ENCODE measurements at regions not wholly inside any gene's neighbourhood (a gene's known extent, or its start where the extent isn't known, plus 50 kb on each side); places are given as distances from the start of the nearest gene placed in this dataset.
"Not testable (repeated sequence)": the region's sequence is repeated elsewhere in the genome, so short reads cannot be mapped to it uniquely, and the experiment has no call there.

DNA sequence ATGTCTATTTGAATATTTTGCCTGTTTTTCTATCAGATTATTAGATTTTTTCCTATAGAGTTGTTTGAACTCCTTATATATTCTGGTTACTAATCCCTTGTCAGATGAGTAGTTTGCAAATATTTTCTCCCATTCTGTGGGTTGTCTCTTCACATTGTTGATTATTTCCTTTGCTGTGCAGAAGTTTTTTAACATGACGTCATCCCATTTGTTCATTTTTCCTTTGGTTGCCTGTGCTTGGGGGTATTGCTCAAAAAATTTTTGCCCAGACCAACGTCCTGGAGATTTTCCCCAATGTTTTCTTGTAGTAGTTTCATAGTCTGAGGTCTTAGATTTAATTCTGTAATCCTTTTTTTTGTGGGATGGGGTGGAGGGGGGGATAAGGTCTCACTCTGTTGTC is 168.7 kb upstream of the NFIA start:
- not testable (repeated sequence) for DNase-seq

DNA sequence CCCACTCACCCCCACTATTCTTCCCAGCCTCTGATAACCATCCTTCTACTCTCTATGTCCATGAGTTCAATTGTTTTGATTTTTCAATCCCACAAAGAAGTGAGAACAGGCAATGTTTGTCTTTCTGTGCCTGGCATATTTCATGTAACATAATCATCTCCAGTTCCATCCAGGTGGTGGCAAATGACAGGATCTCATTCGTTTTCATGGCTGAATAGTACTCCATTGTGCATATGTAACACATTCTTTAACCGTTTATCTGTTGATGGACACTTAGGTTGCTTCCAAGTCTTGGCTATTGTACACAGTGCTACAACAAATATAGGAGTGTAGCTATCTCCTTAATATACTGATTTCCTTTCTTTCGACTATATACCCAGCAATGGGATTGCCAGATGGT is 169.3 kb upstream of the NFIA start:
- DNase-seq = no peak

DNA sequence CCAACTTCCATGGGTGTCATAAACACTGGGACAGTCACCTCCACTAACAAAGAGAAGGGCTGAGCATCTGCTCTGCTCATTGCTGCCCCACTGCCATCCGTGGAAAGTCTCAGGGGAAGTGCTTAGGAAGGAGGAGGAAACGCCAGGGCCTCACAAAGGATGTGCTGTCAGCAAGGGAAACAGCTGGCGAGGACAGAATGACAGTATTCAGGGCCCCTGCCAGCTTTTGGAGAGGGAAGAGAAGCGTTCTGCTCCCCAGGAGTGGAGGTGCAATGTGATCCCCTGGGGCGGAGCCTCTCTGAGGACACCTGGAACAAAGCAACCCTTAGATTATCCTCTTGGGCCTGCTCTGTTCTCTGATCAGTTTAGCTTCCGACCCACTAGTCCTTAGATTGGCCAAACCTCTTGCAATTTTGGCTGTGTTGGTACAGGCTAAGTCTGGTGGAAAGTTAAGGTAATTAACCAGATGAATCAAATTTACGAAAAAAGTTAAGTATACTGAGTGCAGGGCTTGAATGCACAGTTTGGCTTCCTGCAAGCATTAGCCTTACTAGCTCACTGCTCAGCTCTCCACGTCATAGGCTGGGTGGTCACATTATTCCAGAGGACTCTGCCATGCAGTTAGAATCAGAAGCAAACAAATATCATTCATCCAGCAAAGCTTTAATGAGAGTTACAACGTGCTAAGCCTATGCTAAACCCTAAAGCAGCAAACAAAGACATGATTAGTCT is 170.2 kb upstream of the NFIA start:
- no peak for DNase-seq

DNA sequence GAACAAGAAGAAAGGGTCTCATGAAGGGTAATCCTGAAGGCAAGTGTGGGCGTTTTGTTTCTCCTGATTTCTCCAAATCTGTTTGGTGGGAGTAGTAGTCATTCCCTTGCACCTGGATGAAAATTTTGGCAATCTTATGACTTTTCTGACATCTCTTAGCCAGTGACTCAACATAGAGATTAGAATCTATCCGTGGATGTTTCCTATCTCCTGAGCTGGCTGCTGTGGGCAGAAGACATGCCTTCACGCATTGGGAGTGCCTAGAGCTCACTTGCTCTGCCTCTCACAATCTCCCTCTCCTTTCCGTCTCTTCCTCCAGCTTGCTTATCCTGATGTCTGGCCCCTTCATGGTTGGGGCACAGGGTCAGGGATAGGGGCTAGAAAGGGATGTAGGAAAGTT is 174.2 kb upstream of the NFIA start:
- DNase-seq = no peak

DNA sequence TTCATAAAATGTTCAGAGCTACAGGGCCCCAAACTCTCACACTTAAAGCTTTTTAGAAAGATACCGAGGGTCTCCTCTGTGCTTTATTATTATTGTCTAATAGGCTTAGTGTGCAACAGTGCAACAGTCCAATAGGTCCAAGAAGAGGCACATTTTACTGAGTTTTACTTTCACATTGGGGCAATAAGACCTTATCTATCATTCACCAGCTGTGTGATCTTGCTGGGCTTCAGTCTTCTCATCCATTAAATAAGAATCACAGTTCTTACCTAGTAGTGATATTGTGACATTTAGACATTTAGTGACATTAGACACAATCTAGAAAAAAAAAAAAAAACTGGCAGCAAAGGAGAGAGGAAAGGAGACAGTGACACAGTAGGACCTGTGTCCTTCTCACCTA is 175.8 kb upstream of the NFIA start:
- DNase-seq = no peak

DNA sequence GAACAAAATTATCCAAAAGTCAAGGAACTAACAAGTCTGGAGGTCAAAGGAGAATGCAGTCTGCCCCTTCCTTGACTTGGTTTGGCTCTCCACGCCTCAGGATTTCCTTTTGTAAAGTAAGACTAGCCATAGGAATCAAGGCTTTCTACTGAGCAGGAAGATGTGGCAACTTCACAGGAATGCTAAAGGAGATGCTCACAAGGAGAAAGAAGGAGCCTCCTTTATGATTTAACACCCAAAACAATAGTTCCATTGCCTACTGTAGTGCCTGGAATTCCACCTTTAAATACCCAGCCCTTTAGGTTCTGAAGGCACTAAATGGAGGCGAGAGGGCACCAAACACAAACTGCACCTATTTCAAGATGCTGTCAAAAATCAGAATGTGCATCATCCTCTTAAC is 176.3 kb upstream of the NFIA start:
- no peak for DNase-seq

DNA sequence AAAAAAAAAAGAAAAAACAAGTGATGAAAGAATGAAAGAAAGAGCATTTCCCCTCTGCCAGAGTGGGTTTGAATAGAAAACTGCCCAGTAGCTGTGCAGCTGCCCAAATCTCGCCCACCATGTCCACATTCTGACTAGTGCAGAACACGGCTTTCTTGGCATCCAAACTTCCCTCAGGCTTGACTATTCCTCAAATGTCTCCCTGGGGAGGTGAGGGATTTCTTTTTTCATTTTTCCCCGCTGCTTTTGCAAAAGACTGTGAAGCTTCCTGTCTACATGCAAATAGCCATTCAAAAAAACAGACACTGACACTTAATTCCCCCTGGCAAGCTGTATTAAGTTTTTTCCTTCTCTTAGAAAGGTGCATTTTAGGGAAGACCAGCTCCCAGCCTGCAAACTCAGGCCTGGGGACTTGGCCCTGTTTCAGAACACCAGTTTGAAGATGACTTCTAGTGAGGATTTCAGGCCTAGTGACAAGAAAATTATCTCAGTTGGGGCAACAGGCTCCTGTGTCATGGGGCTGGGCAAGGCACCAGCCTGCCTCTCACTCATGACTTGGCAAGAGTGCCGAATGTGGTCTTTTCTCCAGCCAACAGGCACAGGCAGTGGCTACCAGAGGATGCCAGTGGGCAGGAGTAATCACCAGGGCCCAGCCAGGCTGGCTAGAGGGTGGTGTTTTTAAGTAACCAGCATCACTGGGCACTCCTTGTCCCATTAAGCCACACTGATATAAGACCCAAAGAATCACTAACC is 178.1 kb upstream of the NFIA start:
- no peak for DNase-seq

DNA sequence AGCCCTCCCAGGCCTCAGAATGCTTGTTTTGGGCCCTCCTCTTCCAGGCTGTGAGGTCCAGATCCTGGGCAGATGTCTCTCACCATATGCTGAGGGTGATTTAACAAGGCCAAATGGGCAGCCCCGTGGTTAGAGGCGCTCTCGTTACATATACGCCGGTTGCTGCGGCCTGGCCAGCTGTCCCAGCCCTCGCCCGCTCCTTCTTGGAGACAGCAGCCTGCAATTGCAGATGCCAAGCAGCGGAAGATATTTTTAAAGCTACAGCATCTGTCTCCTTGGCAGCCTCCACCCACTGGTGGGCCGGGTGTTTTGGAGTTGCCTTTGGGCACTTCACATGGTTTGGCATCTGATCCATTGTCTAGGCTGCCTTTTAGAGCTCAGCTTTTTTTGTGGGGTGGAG is 178.8 kb upstream of the NFIA start:
- DNase-seq = no peak

DNA sequence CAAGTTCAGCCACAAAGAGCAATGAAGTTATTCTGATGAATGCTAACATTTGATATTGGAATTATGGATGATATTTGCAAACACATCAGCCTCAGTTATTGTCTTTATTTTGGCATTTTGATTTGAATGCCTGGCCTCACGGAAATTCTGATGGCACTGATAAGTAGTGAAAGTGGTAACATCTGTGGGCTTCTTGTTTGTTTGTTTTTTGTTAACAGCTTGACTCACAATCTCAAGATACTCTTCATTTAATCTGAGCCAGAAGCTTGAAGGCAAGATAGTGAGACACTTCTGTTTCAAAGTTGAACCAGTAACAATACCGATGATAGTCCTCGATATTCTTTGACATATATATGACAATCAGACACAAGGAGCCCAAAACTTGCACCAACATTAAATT is 182.9 kb upstream of the NFIA start:
- no peak for DNase-seq

DNA sequence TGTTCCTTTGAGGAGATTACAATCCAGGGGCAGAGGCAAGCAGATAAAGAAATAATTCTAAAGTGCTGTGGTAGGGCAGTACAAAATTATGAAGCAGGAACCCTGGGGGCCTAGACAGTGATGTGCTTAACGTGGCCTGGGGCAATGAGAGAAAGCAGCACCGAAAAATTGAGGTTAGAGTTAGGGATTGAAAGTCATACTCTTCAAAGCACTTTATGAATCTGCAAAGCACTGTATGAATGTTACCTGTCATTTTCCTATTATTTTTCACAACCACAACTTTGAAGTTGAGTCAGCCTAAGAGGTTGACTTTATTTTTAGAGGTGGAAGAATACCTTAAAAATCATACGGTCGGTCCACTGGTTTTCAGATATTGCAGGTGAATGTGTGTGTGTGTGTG is 183.4 kb upstream of the NFIA start:
- DNase-seq = no peak

DNA sequence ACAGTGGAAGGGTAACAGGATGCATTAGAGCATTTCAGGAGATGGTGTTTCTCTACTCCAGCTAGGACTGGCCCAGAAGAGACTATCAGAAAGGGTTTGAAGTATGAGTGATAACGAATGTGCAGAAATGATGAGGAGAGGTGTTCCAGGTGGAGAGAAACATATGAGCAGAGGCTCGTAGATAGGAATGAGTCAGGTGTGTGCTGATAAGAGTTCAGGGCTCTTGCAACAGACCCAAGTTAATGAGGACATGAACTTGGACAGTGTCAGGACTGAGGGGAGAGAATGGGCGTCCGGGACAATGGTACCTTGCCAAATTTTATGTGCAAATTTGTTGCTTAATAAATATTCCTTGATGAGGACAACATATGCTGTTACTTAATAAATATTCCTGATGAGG is 183.9 kb upstream of the NFIA start:
- no peak for DNase-seq

DNA sequence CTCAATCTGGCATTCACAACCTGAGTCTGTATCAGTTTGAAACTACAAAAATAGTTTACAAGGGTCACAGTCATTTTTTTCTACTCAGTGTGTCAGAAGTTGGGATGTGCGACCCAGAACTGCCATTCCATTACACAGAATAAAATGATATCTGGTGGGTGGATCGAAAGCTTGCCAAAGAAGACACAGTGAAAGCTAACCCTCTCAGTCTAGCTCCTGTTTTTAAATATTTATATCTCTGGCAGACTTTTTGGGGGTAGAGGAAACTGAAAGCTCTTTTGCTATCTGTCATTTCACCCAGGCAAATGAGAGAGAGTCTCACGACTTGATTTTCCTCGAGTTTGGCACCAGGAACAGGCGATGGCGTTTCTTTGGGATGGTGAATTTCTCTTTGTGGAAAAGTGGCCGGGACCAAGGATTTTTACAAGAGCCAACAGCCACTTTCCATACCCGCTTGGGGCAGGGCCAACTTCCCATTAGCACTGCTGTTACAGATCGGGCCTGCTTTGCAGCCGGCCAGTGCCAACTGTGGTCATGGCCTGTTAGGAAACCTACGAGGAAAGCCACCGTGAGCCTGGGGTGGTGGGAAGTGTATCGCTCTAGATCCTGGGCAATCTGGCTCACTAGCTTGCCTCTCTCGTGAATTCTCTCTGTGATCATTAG is 185.5 kb upstream of the NFIA start:
- DNase-seq = no peak

DNA sequence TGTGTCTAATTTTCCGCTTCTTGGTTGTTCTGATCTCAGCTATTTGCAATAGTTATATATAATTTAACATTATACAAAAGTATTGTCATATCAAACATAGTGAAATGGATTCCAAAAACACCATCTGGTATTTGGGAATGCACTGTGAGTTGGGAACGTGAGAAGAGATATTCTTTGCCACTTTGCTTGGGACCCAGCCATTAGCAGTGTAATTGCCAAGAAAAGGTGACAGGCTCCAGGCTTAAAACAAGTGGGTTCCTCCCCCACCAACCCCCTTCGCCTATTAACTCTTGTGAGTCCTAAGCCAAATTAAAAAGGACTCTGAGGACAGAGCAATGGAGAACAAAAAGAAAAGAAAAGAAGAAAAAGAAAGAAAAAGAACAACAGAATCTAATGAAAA is 186.7 kb upstream of the NFIA start:
- no peak for DNase-seq

DNA sequence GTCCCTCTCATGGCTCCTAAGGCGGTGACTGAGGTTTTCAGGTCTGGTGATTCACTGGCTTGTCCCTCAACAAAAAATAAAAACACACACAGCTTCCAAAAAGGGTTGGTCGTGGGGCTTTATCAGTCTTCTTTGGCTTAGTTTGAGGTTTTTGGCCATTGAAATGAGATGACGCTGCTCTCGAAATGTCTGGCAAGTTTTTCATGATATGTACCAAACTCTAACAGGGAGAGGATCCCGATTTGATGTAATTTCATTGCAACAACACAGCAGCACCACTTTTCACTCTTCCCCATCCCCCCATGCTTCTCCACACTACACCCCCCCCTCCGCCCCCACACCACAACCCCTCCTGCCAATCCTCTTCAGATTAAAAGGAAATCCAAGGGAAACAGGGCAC is 187.1 kb upstream of the NFIA start:
- no peak for DNase-seq

DNA sequence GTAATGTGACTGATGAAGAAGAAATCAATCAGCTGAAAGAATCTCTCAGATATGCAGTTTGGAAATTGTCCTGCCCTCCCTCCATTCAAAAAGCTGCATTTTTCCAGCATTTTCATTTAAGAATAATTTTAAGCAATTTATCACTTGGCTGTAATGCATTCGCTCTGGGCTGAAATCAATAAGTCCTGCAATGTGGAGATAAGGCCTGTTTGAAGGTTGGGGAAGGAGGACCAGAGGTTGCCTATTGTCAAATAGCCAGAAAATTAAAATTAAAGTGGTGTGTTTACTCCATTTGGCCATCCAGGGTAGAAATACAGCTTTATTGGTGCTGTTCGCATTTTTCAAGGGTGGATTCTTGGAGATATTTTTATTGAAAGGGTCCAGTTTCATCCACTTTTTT is 187.6 kb upstream of the NFIA start:
- no peak for DNase-seq

DNA sequence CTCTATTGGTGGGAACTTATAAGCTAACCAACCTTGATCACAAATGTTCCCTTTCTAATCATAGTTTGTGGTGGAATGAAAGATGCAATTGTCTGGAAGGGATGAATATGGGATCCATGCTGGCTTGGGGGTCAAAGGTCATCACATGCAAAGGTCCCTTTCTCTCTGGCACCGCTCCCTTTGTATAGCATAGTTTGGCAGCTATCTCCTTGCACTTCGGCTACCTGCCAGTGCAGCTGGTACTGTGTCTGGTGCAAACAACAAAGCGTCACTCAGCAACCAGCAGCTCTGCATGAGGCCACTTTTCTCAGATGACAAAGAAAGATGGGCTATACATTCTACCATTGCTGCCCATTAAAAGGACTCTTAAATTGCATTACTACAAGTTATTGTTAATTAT is 188.2 kb upstream of the NFIA start:
- DNase-seq = no peak

DNA sequence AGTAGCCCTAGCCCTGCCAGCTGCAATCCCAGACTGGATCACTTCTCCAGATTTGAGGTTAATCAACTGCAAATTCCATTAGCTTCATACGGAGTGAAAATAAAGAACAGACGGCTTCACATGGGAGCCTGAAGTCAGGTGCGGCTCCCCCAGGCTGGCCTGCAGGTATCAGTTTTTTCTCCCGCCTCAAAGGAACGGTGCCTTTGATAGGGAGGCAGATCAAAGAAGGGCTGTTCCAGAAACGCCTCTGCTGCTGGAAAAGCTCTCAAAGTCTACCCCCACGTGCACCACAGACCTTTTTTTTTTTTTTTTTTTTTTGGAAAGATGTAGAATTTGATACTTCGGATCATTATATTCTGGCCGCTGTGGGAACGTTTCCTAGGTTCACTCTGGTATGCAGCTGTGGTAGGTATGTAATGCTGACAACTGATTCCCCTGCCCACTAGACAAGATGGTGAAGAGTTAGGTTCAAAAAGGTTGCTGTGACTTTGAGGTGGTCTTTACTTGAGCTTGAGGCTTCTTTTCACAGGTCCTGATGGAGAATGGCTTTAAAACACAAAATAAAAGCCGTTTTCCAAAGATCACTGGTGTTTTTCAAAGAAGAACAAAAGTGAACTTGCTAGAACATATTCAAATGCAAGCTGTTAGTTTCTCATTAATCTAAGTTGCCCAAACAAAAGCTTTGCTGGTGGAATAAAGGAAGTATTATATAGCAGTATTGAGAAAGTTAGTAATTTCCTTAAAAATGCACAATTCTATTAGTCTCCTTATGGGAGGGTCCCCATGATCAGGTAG is 189.0 kb upstream of the NFIA start:
- no peak for DNase-seq

DNA sequence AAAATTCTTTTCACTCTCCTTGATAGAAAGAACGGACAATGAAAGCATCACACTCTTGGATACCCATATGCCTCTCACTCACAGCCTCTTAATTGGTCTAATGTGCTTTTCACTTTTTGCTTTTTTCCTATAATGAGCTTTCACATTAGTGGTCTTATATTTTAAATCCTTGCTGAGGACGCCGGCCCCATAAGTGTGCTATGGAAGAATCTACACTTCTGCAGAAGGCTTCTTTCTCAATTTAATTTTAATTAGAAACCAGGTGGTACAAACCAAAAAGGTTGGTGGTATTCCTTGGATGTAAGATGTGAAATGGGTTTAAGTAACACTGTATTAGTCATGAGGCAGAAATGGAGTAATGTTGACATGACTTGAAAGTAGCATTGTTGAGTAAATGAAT is 190.6 kb upstream of the NFIA start:
- no peak for DNase-seq

DNA sequence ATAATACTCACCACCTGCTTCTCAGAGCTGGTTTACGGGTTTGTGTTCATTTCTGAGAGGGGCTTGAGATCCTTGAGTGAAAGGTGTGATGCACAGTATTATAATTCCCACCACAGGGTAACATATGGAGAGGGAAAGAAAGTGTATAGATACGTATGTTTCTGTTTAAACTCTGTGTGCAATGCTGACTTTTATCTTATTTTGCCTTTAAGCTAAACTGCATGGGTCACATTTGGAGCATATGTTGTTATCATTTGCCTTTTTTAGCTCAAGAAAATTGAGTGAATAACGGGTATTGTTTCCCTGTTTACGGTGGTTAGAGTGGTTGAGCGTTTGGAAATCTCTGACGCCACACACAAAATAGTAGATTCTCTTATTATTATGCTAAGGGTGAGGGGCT is 191.1 kb upstream of the NFIA start:
- DNase-seq = no peak

DNA sequence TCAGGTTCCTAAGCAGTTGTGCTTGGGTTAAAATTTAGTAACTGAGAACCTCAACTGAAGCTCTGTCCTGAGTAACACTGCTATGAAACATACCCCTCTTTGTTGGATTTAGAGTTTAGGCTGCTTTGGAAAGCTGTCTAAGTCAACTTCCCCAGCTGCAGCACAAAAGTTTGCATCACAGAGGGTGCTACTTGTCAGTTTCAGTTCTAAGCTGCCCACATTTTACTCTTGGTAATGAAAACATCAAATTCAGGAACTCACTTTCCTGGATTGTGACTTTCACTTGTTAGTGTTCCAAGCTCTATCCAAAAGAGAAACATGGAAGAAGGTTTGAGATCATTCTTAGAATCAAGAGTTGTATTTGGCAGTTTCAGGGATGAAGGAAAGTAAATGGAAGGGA is 191.7 kb upstream of the NFIA start:
- no peak for DNase-seq

DNA sequence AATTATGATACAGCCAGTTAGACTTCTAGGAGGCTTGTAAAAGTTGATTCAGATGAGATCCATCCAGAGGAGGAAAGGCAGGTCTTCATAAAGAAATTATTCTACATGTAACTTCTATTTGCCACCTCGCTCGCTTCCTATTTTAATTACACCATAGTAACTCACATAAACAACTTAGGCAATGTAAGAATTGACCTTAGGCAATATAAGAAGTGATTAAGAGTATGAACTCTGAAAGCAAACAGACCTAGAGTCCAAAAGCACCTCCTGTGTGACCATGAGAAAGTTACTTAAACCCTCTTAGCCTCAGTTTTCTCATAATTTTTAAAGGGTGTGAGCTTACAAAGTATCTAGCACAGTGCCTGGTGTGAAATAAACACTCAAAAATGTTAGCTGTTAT is 192.7 kb upstream of the NFIA start:
- no peak for DNase-seq

DNA sequence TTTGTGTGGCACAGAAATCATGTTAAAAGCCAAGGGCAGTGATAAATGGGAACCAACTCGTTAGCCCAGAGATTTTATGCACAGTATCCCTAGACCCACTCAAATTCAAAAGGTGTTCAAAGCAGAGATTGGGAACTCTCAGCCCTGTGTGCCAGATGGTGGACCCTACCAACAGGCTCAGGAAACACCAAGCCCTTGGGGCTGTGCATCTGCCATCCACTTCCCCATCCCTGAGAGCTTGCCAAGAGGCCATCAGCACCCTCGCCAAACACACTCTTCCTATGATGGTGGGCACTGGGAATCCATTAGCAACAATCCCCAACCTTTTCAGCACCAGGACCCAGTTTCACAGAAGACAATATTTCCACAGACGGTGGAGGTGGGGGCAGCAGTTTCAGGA is 194.2 kb upstream of the NFIA start:
- DNase-seq = no peak

DNA sequence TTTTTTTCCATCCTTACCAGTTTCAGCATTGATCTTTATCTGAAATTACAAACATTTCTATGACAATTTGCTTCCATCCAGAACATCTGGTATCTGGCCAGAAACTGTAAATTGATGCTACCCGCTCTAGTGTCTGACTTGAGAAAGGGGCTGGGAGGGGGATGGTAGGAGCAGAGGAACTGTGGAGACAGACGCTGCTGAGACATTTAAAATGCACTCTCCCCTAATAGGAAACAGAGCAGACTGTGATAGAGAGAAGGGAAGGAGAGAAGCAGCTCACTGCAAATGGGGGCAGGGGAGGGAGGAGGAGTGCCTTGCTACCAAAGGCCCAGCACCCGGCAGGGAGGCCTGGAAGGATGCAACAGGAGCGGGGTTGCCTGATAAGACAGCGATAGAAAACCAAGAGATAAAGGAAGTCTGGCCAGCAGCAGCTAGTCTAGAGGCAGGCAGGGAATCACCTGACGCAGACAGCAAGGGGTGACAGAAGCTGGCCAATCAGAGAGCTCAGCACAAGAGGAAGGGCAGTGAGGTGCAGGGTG is 195.5 kb upstream of the NFIA start:
- no peak for DNase-seq
